HEK293 (cell line): ENCODE measurements at regions not wholly inside any gene's neighbourhood (a gene's known extent, or its start where the extent isn't known, plus 50 kb on each side); places are given as distances from the start of the nearest gene placed in this dataset.

Source experiments
- CTCF ChIP-seq: fragments of 450-650 bp; formaldehyde crosslinking; IDR thresholded peaks from 2 replicates; pipeline ENCODE4 v1.5.1; 2016; ENCODE audit warnings: missing biosample characterization, missing genetic modification characterization
- PBX3 ChIP-seq: sonication (generic); formaldehyde crosslinking; IDR thresholded peaks from 2 replicates; pipeline ENCODE4 v1.8.1; 2022; ENCODE audit warnings: mild to moderate bottlenecking, moderate library complexity, missing genetic modification reagents
- PRDM1 ChIP-seq: fragments of 450-650 bp; formaldehyde crosslinking; IDR thresholded peaks from 2 replicates; pipeline ENCODE4; 2016; ENCODE audit warnings: missing biosample characterization, missing genetic modification characterization
- ZFHX2 ChIP-seq: fragments of 450-650 bp; formaldehyde crosslinking; conservative IDR thresholded peaks from 2 replicates; pipeline ENCODE4 v1.5.1; 2016; ENCODE audit warnings: missing biosample characterization, missing genetic modification characterization
- ZNF146 ChIP-seq: fragments of 450-650 bp; formaldehyde crosslinking; IDR thresholded peaks from 2 replicates; pipeline ENCODE4 v1.5.1; 2016; ENCODE audit warnings: missing biosample characterization, missing genetic modification characterization
- ZNF549 ChIP-seq: fragments of 450-650 bp; IDR thresholded peaks from 2 replicates; pipeline ENCODE4 v1.5.1; 2018; ENCODE audit warnings: missing biosample characterization, missing genetic modification characterization, mild to moderate bottlenecking, inconsistent platforms, moderate library complexity
- ZNF621 ChIP-seq: fragments of 450-650 bp; formaldehyde crosslinking; IDR thresholded peaks from 2 replicates; pipeline ENCODE4 v1.5.1; 2017; ENCODE audit warnings: missing biosample characterization, missing genetic modification characterization
- TF ChIP-seq, protein P1 (sequence below): fragments of 450-650 bp; formaldehyde crosslinking; IDR thresholded peaks from 2 replicates; pipeline ENCODE4 v1.5.1; 2016; ENCODE audit warnings: missing biosample characterization, missing genetic modification characterization, low read depth
- TF ChIP-seq, protein P2 (sequence below): fragments of 450-650 bp; formaldehyde crosslinking; IDR thresholded peaks from 2 replicates; pipeline ENCODE4 v1.5.1; 2016; ENCODE audit warnings: missing biosample characterization, missing genetic modification characterization
- TF ChIP-seq, protein P3 (sequence below): fragments of 450-650 bp; formaldehyde crosslinking; IDR thresholded peaks from 2 replicates; pipeline ENCODE4 v1.5.1; 2016; ENCODE audit warnings: missing biosample characterization, missing genetic modification characterization

GRCh38 chr12:67457778-67458665, 188.9 kb downstream of the CAND1 start:
- TF ChIP-seq CTCF: 0 out of 2 replicates have a peak, but pooled peaks have one; percentile 13
- no peak for TF ChIP-seq PRDM1 (tag by site-specific recombination)
- TF ChIP-seq ZNF621: no peak
- no peak for TF ChIP-seq ZNF549 (tag by site-specific recombination)
- TF ChIP-seq, protein P1, sequence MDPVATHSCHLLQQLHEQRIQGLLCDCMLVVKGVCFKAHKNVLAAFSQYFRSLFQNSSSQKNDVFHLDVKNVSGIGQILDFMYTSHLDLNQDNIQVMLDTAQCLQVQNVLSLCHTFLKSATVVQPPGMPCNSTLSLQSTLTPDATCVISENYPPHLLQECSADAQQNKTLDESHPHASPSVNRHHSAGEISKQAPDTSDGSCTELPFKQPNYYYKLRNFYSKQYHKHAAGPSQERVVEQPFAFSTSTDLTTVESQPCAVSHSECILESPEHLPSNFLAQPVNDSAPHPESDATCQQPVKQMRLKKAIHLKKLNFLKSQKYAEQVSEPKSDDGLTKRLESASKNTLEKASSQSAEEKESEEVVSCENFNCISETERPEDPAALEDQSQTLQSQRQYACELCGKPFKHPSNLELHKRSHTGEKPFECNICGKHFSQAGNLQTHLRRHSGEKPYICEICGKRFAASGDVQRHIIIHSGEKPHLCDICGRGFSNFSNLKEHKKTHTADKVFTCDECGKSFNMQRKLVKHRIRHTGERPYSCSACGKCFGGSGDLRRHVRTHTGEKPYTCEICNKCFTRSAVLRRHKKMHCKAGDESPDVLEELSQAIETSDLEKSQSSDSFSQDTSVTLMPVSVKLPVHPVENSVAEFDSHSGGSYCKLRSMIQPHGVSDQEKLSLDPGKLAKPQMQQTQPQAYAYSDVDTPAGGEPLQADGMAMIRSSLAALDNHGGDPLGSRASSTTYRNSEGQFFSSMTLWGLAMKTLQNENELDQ (tag by site-specific recombination): no peak
- TF ChIP-seq, protein P2, sequence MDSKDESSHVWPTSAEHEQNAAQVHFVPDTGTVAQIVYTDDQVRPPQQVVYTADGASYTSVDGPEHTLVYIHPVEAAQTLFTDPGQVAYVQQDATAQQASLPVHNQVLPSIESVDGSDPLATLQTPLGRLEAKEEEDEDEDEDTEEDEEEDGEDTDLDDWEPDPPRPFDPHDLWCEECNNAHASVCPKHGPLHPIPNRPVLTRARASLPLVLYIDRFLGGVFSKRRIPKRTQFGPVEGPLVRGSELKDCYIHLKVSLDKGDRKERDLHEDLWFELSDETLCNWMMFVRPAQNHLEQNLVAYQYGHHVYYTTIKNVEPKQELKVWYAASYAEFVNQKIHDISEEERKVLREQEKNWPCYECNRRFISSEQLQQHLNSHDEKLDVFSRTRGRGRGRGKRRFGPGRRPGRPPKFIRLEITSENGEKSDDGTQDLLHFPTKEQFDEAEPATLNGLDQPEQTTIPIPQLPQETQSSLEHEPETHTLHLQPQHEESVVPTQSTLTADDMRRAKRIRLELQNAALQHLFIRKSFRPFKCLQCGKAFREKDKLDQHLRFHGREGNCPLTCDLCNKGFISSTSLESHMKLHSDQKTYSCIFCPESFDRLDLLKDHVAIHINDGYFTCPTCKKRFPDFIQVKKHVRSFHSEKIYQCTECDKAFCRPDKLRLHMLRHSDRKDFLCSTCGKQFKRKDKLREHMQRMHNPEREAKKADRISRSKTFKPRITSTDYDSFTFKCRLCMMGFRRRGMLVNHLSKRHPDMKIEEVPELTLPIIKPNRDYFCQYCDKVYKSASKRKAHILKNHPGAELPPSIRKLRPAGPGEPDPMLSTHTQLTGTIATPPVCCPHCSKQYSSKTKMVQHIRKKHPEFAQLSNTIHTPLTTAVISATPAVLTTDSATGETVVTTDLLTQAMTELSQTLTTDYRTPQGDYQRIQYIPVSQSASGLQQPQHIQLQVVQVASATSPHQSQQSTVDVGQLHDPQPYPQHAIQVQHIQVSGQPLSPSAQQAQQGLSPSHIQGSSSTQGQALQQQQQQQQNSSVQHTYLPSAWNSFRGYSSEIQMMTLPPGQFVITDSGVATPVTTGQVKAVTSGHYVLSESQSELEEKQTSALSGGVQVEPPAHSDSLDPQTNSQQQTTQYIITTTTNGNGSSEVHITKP (tag by site-specific recombination): no peak
- TF ChIP-seq, protein P3, sequence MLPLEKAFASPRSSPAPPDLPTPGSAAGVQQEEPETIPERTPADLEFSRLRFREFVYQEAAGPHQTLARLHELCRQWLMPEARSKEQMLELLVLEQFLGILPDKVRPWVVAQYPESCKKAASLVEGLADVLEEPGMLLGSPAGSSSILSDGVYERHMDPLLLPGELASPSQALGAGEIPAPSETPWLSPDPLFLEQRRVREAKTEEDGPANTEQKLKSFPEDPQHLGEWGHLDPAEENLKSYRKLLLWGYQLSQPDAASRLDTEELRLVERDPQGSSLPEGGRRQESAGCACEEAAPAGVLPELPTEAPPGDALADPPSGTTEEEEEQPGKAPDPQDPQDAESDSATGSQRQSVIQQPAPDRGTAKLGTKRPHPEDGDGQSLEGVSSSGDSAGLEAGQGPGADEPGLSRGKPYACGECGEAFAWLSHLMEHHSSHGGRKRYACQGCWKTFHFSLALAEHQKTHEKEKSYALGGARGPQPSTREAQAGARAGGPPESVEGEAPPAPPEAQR (tag by site-specific recombination): no peak
- TF ChIP-seq ZFHX2 (tag by site-specific recombination): no peak; the same call in 1 of the 2 replicates
- no peak for TF ChIP-seq ZNF146 (tag by site-specific recombination)
- TF ChIP-seq PBX3: no peak
